ENCODE measurements at regions not wholly inside any gene's neighbourhood (a gene's known extent, or its start where the extent isn't known, plus 50 kb on each side); places are given as distances from the start of the nearest gene placed in this dataset.

GRCh38 chr5:98414938-98415337 lies 358.5 kb upstream of the RGMB start:
- Histone ChIP-seq H3K27me3 (no peaks in the 10 kb centered on the region), H3K4me3 (no peak overlapping the region), H3K36me3 (no peaks in the 10 kb centered on the region), H3K9me3 (no peaks in the 10 kb centered on the region), H3K27ac (no peak overlapping the region), H3K4me1 (no peaks in the 10 kb centered on the region)
- intact Hi-C loops (cut with DNase I): no loop called here
- TF ChIP-seq CTCF (IDR thresholded peaks at IDR 0.05) (no peak), POLR2A (IDR thresholded peaks at IDR 0.05) (no peak), POLR2AphosphoS5 (IDR thresholded peaks at IDR 0.05; ENCODE audit: insufficient read depth in 1 of 2, low read depth in 1 of 2) (no peak)
- DNase-seq (ENCODE audit: extremely low spot score in 2 of 2): no peak

GRCh38 chr5:98415663-98416062 lies 357.8 kb upstream of the RGMB start:
- no peak overlapping the region for H3K27ac ChIP-seq
- TF ChIP-seq POLR2AphosphoS5 (IDR thresholded peaks at IDR 0.05; ENCODE audit: insufficient read depth in 1 of 2, low read depth in 1 of 2) (no peak), CTCF (IDR thresholded peaks at IDR 0.05) (no peak), POLR2A (IDR thresholded peaks at IDR 0.05) (no peak)
- no peak overlapping the region for H3K4me3 ChIP-seq
- H3K27me3 ChIP-seq: no peaks in the 10 kb centered on the region
- DNase-seq (ENCODE audit: extremely low spot score in 2 of 2): no peak
- intact Hi-C loops (cut with DNase I): no loop called here
- H3K4me1 ChIP-seq: no peaks in the 10 kb centered on the region
- H3K36me3 ChIP-seq: no peaks in the 10 kb centered on the region
- H3K9me3 ChIP-seq: no peaks in the 10 kb centered on the region

- DNase-seq (ENCODE audit: extremely low spot score in 2 of 2): no peak
- intact Hi-C loops (cut with DNase I): no loop called here
- Histone ChIP-seq H3K4me1 (no peaks in the 10 kb centered on the region), H3K27ac (no peak overlapping the region), H3K9me3 (no peaks in the 10 kb centered on the region), H3K4me3 (no peak overlapping the region), H3K36me3 (no peaks in the 10 kb centered on the region), H3K27me3 (no peaks in the 10 kb centered on the region)
- TF ChIP-seq POLR2AphosphoS5 (IDR thresholded peaks at IDR 0.05; ENCODE audit: insufficient read depth in 1 of 2, low read depth in 1 of 2) (no peak), CTCF (IDR thresholded peaks at IDR 0.05) (no peak), POLR2A (IDR thresholded peaks at IDR 0.05) (no peak)
Measured at GRCh38 chr5:98416541-98416940, 356.9 kb upstream of the RGMB start.

GRCh38 chr5:98419825-98420224 lies 353.6 kb upstream of the RGMB start:
- DNase-seq (ENCODE audit: extremely low spot score in 2 of 2): no peak
- intact Hi-C loops (cut with DNase I): no loop called here
- Histone ChIP-seq H3K27me3 (no peaks in the 10 kb centered on the region), H3K4me1 (no peaks in the 10 kb centered on the region), H3K27ac (no peak overlapping the region), H3K4me3 (no peak overlapping the region), H3K9me3 (no peaks in the 10 kb centered on the region), H3K36me3 (no peaks in the 10 kb centered on the region)
- TF ChIP-seq CTCF (IDR thresholded peaks at IDR 0.05) (no peak), POLR2AphosphoS5 (IDR thresholded peaks at IDR 0.05; ENCODE audit: insufficient read depth in 1 of 2, low read depth in 1 of 2) (no peak), POLR2A (IDR thresholded peaks at IDR 0.05) (no peak)

- TF ChIP-seq POLR2A (IDR thresholded peaks at IDR 0.05) (no peak), CTCF (IDR thresholded peaks at IDR 0.05) (no peak), POLR2AphosphoS5 (IDR thresholded peaks at IDR 0.05; ENCODE audit: insufficient read depth in 1 of 2, low read depth in 1 of 2) (no peak)
- no peak overlapping the region for H3K4me3 ChIP-seq
- no peaks in the 10 kb centered on the region for H3K36me3 ChIP-seq
- H3K4me1 ChIP-seq: no peaks in the 10 kb centered on the region
- H3K27ac ChIP-seq: no peak overlapping the region
- no peak for DNase-seq (ENCODE audit: extremely low spot score in 2 of 2)
- H3K27me3 ChIP-seq: no peaks in the 10 kb centered on the region
- intact Hi-C loops (cut with DNase I): no loop called here
- no peaks in the 10 kb centered on the region for H3K9me3 ChIP-seq
Measured at GRCh38 chr5:98424681-98425450, 348.6 kb upstream of the RGMB start.
